Large intestine (tissue), 3 donors: ENCODE measurements at regions not wholly inside any gene's neighbourhood (a gene's known extent, or its start where the extent isn't known, plus 50 kb on each side); places are given as distances from the start of the nearest gene placed in this dataset.
A peak's percentile ranks its signal among the peaks of the same experiment; 100 is the strongest.

ENCODE experiments used
- DNase-seq, 2 donors: peaks; one replicate each; pipeline versions ENCODE4 v3.0.0 to v3.0.0-alpha.2; 2013
- H3K27ac ChIP-seq: one replicate; pipeline ENCODE4 v1.5.1; 2013; ENCODE audit warnings: low read length
- H3K27me3 ChIP-seq: 2 replicates; pipeline ENCODE4 v1.6.1; 2013; ENCODE audit warnings: low read length; ENCODE audit not compliant: control insufficient read depth, insufficient read depth
- H3K36me3 ChIP-seq: 2 replicates; pipeline ENCODE4 v1.6.1; 2013; ENCODE audit warnings: low read length; ENCODE audit not compliant: control insufficient read depth, insufficient read depth
- H3K4me1 ChIP-seq: one replicate; pipeline ENCODE4 v1.6.1; 2013; ENCODE audit warnings: low read length; ENCODE audit not compliant: control insufficient read depth, insufficient read depth
- H3K4me3 ChIP-seq: one replicate; pipeline ENCODE4 v1.5.1; 2013; ENCODE audit warnings: low read length
- H3K9me3 ChIP-seq: one replicate; pipeline ENCODE4 v1.6.1; 2013; ENCODE audit warnings: mild to moderate bottlenecking, low read depth, low read length, moderate library complexity; ENCODE audit not compliant: control insufficient read depth
- whole genome bisulfite sequencing: methylation state at CpG from one replicate; pipeline ENCODE4 v1.1.5; 2013; ENCODE audit warnings: low lambda C conversion rate; ENCODE audit not compliant: insufficient coverage; 5-methylcytosine and 5-hydroxymethylcytosine counted together

- Histone ChIP-seq H3K4me1 (no peaks in the 10 kb centered on the region), H3K27ac (no peak overlapping the region), H3K4me3 (no peak overlapping the region), H3K36me3 (no peaks in the 10 kb centered on the region), H3K27me3 (no peaks in the 10 kb centered on the region), H3K9me3 (no peaks in the 10 kb centered on the region)
- no peak for DNase-seq
These were observed 348.6 kb downstream of the PTEN start for GRCh38 chr10:88212069-88212468.

- 92% methylated on average over 2 of the region's 6 CpGs for WGBS
- H3K4me1 ChIP-seq = no peaks in the 10 kb centered on the region
- DNase-seq = no peak
- no peaks in the 10 kb centered on the region for H3K36me3 ChIP-seq
- H3K9me3 ChIP-seq = no peaks in the 10 kb centered on the region
- no peaks in the 10 kb centered on the region for H3K27me3 ChIP-seq
- no peak overlapping the region for H3K4me3 ChIP-seq
- no peak overlapping the region for H3K27ac ChIP-seq
These were observed 349.7 kb downstream of the PTEN start for GRCh38 chr10:88213065-88213605.

- WGBS = no CpG with 5 or more reads among the region's 3 CpGs
- no peak overlapping the region for H3K4me3 ChIP-seq
These were observed 353.6 kb downstream of the PTEN start for GRCh38 chr10:88216976-88217375.

GRCh38 chr10:88218362-88218761 is 354.9 kb downstream of the PTEN start:
- H3K27me3 ChIP-seq = no peaks in the 10 kb centered on the region

More at GRCh38 chr10:88216976-88217375, 353.6 kb downstream of the PTEN start:
- H3K9me3 ChIP-seq = no peaks in the 10 kb centered on the region
- H3K36me3 ChIP-seq = no peaks in the 10 kb centered on the region
- H3K27ac ChIP-seq = no peak overlapping the region
- DNase-seq = peak; percentile 31 to 41
- H3K27me3 ChIP-seq = no peaks in the 10 kb centered on the region
- H3K4me1 ChIP-seq = no peaks in the 10 kb centered on the region

GRCh38 chr10:88219753-88220152 is 356.3 kb downstream of the PTEN start:
- Histone ChIP-seq H3K27me3 (no peaks in the 10 kb centered on the region), H3K27ac (no peak overlapping the region), H3K36me3 (no peaks in the 10 kb centered on the region), H3K9me3 (no peaks in the 10 kb centered on the region), H3K4me3 (no peak overlapping the region), H3K4me1 (no peaks in the 10 kb centered on the region)
- no peak for DNase-seq
- WGBS = 83% methylated on average over 1 of the region's 2 CpGs

More at GRCh38 chr10:88218362-88218761, 354.9 kb downstream of the PTEN start:
- H3K4me1 ChIP-seq = no peaks in the 10 kb centered on the region
- no peak overlapping the region for H3K27ac ChIP-seq
- no CpG with 5 or more reads among the region's 3 CpGs for WGBS
- H3K36me3 ChIP-seq = no peaks in the 10 kb centered on the region
- DNase-seq = no peak
- no peaks in the 10 kb centered on the region for H3K9me3 ChIP-seq
- no peak overlapping the region for H3K4me3 ChIP-seq

- Histone ChIP-seq H3K36me3 (no peaks in the 10 kb centered on the region), H3K4me3 (no peak overlapping the region), H3K27ac (no peak overlapping the region), H3K9me3 (no peaks in the 10 kb centered on the region), H3K4me1 (no peaks in the 10 kb centered on the region), H3K27me3 (no peaks in the 10 kb centered on the region)
- no peak for DNase-seq
- WGBS = 75% methylated on average over 2 of the region's 6 CpGs
These were observed 357.9 kb downstream of the PTEN start for GRCh38 chr10:88221010-88221973.

GRCh38 chr10:88222881-88223280 is 359.5 kb downstream of the PTEN start:
- Histone ChIP-seq H3K36me3 (no peaks in the 10 kb centered on the region), H3K4me1 (no peaks in the 10 kb centered on the region), H3K27me3 (no peaks in the 10 kb centered on the region), H3K27ac (no peak overlapping the region), H3K9me3 (no peaks in the 10 kb centered on the region), H3K4me3 (no peak overlapping the region)
- no CpG with 5 or more reads among the region's 1 CpG for WGBS
- no peak for DNase-seq
